Fibroblast of lung (primary cell): ENCODE measurements at regions not wholly inside any gene's neighbourhood (a gene's known extent, or its start where the extent isn't known, plus 50 kb on each side); places are given as distances from the start of the nearest gene placed in this dataset.

ENCODE experiments used
- DNase-seq, 2 donors: peaks; one replicate each; pipeline versions ENCODE4 v3.0.0 to v3.0.0-alpha.2; 2010; ENCODE audit warnings: low read depth in 2 of 2
- H2AFZ ChIP-seq: 2 replicates; pipeline ENCODE4 v1.5.1; 2012; ENCODE audit warnings: low read length, control low read depth, inconsistent platforms
- H3K27ac ChIP-seq: 2 replicates; pipeline ENCODE4 v1.5.1; 2011; ENCODE audit warnings: low read length, control low read depth; ENCODE audit not compliant: insufficient read depth
- H3K27me3 ChIP-seq: 2 replicates; pipeline ENCODE4 v1.5.1; 2011; ENCODE audit warnings: mild to moderate bottlenecking, low read length; ENCODE audit not compliant: control insufficient read depth, insufficient read depth
- H3K36me3 ChIP-seq: 2 replicates; pipeline ENCODE4 v1.5.1; 2011; ENCODE audit warnings: low read length; ENCODE audit not compliant: control insufficient read depth, insufficient read depth
- H3K4me1 ChIP-seq: 2 replicates; pipeline ENCODE4 v1.5.1; 2011; ENCODE audit warnings: low read length; ENCODE audit not compliant: control insufficient read depth, insufficient read depth; ENCODE audit errors: extremely low read depth
- H3K4me2 ChIP-seq: 2 replicates; pipeline ENCODE4 v1.5.1; 2011; ENCODE audit warnings: low read length, control low read depth; ENCODE audit not compliant: insufficient read depth; ENCODE audit errors: extremely low read depth
- H3K4me3 ChIP-seq, 4 experiments: fragments of 200-600 bp in 1 of 4; sonication (generic) in 1 of 4; replicated peaks in 1 of 4; 2 replicates each; pipeline ENCODE4 v1.5.1; 2011 to 2016; ENCODE audit warnings: low read length in 4 of 4, low read depth in 3 of 4, mild to moderate bottlenecking in 3 of 4, control low read depth in 2 of 4, inconsistent platforms in 1 of 4, mixed read lengths in 1 of 4; ENCODE audit not compliant: insufficient read depth in 1 of 4; ENCODE audit errors: control extremely low read depth in 1 of 4
- H3K79me2 ChIP-seq: 2 replicates; pipeline ENCODE4 v1.5.1; 2012; ENCODE audit warnings: mild to moderate bottlenecking, low read length, inconsistent platforms; ENCODE audit not compliant: control insufficient read depth, insufficient read depth
- H3K9ac ChIP-seq: 2 replicates; pipeline ENCODE4 v1.5.1; 2011; ENCODE audit warnings: mild to moderate bottlenecking, low read length, control low read depth; ENCODE audit not compliant: insufficient read depth
- H3K9me3 ChIP-seq: 2 replicates; pipeline ENCODE4 v1.5.1; 2012; ENCODE audit warnings: low read depth, low read length; ENCODE audit not compliant: control insufficient read depth, insufficient read depth
- H4K20me1 ChIP-seq: 2 replicates; pipeline ENCODE4 v1.5.1; 2011; ENCODE audit warnings: low read length; ENCODE audit not compliant: control insufficient read depth, insufficient read depth; ENCODE audit errors: extremely low read depth
- CTCF ChIP-seq, 2 donors: IDR thresholded peaks in 1 of 2; conservative IDR thresholded peaks in 1 of 2; 1 replicate in 1 of 2; 2 replicates in 1 of 2; pipeline ENCODE4 v1.5.1; 2011 to 2012; ENCODE audit warnings: low read length in 2 of 2, control low read depth in 1 of 2, inconsistent platforms in 1 of 2, low read depth in 1 of 2, mild to moderate bottlenecking in 1 of 2
- EZH2 ChIP-seq: IDR thresholded peaks from 2 replicates; pipeline ENCODE4 v1.5.1; 2012; ENCODE audit warnings: low read length, control low read depth, mild to moderate bottlenecking; ENCODE audit errors: missing control alignments

- peak overlapping the region; percentile 39 for H3K4me2 ChIP-seq
- peak overlapping the region in 2 of 4 experiments; percentile 15 to 39 for H3K4me3 ChIP-seq
- no peaks in the 10 kb centered on the region for H3K9me3 ChIP-seq
- H3K9ac ChIP-seq = no peak overlapping the region
- TF ChIP-seq EZH2 (no peak), CTCF (conservative IDR thresholded peaks at IDR 0.05 in 1 of 2, IDR thresholded peaks at IDR 0.05 in 1 of 2; ENCODE audit: low read depth in 1 of 2, low read length in 2 of 2) (peak; percentile 49 to 57)
- no peaks in the 10 kb centered on the region for H3K36me3 ChIP-seq
- no peaks in the 10 kb centered on the region for H4K20me1 ChIP-seq
- no peaks in the 10 kb centered on the region for H3K79me2 ChIP-seq
- peak; percentile 56 to 81 for DNase-seq
- H3K4me1 ChIP-seq = no peaks in the 10 kb centered on the region
- H3K27me3 ChIP-seq = no peaks in the 10 kb centered on the region
- peak overlapping the region; percentile 12 for H2AFZ ChIP-seq
- no peak overlapping the region for H3K27ac ChIP-seq
These were observed 373.5 kb upstream of the BTBD3 start for GRCh38 chr20:11544029-11544678.

GRCh38 chr20:11546939-11547338 is 370.8 kb upstream of the BTBD3 start:
- Histone ChIP-seq H3K79me2 (no peaks in the 10 kb centered on the region), H3K36me3 (no peaks in the 10 kb centered on the region), H3K27me3 (no peaks in the 10 kb centered on the region), H3K4me1 (no peaks in the 10 kb centered on the region), H4K20me1 (no peaks in the 10 kb centered on the region), H3K4me2 (no peak overlapping the region), H3K9ac (no peak overlapping the region), H3K27ac (no peak overlapping the region), H3K4me3 (no peak overlapping the region), H2AFZ (no peak overlapping the region), H3K9me3 (no peaks in the 10 kb centered on the region)
- DNase-seq = no peak
- TF ChIP-seq CTCF (conservative IDR thresholded peaks at IDR 0.05 in 1 of 2, IDR thresholded peaks at IDR 0.05 in 1 of 2; ENCODE audit: low read depth in 1 of 2, low read length in 2 of 2) = no peak
- no peak for TF ChIP-seq EZH2

DNA sequence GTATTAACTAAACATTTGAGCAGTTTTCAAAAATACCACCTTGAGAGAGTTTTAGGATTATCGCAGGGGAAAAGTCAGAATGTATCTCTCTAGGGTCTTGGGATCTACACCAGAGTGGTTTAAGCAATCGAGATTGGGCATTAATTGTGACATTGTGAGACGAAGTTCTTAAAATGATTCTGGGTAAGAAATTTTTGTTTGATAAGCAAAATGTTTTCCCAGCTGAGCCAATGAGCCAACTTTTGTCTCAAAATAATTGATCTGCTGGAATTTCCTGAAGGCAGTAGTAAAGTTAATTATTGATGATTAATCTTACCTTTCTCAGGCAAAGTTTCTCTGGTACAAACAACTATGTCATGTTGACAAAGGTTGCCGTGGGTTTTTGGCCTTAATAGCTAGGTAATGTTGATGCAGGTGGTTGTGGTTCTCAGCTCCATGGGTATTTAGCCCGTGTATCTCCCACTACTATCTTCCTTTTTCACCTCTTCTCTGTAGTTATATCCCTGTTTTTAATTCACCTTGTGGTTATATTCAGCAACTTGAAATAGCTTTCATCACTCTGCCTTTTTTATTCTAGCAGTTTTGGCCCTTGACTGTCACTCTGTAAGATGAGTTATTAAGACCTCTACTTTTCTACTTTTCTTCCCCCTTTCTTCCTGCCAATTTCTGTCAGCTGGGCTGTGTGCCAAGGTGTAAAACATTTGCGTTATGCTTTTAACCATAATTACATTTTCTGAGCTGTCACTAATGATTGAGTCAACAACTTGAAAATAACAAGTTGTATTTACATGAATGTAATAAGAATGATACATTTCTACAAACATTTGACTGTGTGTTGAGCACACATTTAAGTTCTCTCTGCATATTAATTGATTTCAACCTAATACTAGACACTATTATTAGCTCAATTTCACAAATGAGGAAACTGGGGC is 368.3 kb upstream of the BTBD3 start:
- Histone ChIP-seq H3K27me3 (no peaks in the 10 kb centered on the region), H3K27ac (no peak overlapping the region), H3K9me3 (no peaks in the 10 kb centered on the region), H3K4me2 (no peak overlapping the region), H3K79me2 (no peaks in the 10 kb centered on the region), H3K4me3 (no peak overlapping the region), H4K20me1 (no peaks in the 10 kb centered on the region), H3K36me3 (no peaks in the 10 kb centered on the region), H3K9ac (no peak overlapping the region), H2AFZ (no peak overlapping the region), H3K4me1 (no peaks in the 10 kb centered on the region)
- TF ChIP-seq CTCF (conservative IDR thresholded peaks at IDR 0.05 in 1 of 2, IDR thresholded peaks at IDR 0.05 in 1 of 2; ENCODE audit: low read depth in 1 of 2, low read length in 2 of 2) (no peak), EZH2 (no peak)
- no peak for DNase-seq
